GM18517 (cell line): ENCODE measurements at regions not wholly inside any gene's neighbourhood (a gene's known extent, or its start where the extent isn't known, plus 50 kb on each side); places are given as distances from the start of the nearest gene placed in this dataset.
"Not testable (repeated sequence)": the region's sequence is repeated elsewhere in the genome, so short reads cannot be mapped to it uniquely, and the experiment has no call there.

ENCODE experiments used
- ATAC-seq: cut with Tn5 transposase; IDR thresholded peaks from one replicate; pipeline ENCODE4 v1.9.1; 2021; ENCODE audit warnings: mild to moderate bottlenecking, moderate library complexity; ENCODE audit not compliant: unreplicated experiment

DNA sequence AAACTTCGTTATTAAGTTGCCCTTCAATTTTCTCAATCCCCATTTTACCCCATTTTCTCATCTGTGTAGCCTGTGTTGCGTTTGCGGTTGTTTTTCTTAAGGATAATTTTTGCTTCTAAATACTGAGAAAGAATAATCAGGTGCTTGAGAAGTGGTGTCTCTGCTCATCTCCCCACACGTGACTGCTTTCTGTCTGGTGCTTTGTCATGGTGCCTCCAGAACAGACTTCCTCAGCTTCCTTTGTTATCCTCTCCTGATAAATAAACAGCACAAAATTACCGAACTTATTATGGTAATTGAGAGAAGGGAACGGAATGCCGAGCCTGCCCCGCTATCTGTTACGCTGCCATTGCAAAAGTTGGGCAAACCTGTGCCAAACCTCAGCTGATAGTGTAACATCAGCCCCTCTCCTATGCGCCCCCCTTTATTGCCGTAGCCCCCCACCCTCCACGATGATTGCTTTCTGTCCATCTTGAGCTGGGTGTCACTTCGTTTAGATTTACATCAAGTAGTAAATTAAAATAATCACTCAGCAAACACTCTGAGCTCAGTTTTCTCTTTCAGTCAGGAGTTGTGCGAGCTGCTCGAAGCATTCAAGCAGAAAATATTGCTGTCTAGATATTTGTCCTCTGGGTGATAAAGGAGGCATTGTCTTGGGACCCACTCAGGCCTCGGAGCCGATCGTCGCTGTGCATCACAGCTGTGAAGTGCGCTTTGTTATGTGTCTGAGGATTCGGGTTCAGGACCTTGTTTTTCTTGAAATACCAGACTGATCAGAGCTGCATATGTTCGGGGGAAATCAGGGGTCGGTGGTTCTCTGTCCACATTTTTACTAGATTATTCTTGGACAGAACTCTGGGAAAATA is 1008.5 kb upstream of the FANCL start:
- ATAC-seq, result no peak

DNA sequence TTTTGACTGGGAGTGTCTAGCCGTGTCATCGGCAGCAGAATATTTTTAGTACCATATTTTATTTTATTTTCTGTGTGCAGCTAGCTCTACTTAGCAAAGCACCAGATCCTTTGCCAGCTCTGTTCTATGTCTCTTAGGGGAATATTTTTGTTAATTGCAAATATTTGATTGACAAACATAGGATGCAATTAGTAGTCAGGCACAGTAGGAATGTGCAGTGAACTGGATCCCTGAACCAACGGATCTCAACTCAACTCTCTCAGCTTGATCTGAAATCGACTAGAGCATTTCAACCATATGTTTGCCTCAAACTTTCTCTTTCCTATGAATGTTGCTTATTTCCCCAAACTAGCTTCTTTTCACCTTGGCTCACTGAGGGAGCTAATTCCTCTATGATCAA is 998.0 kb upstream of the FANCL start:
- no peak for ATAC-seq

DNA sequence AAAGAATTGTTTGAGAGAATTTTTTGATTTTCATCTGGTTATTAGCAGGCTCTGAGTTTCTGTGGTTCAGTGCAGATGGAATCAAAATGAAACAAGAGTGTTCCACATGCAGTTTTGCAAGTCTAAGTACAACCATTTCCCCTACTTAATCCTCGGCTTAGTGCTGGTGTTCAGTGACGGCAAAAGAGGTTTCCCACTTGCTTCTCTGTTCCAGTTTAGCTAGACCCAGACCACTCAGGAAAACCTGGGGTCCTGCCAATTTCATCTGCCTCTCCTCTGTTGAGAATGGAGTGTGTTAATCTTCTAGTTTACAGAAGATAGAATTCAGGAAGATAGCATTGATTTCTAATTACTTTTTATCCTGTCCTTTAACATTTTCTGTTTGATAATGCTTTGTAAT is 996.2 kb upstream of the FANCL start:
- ATAC-seq, result no peak

DNA sequence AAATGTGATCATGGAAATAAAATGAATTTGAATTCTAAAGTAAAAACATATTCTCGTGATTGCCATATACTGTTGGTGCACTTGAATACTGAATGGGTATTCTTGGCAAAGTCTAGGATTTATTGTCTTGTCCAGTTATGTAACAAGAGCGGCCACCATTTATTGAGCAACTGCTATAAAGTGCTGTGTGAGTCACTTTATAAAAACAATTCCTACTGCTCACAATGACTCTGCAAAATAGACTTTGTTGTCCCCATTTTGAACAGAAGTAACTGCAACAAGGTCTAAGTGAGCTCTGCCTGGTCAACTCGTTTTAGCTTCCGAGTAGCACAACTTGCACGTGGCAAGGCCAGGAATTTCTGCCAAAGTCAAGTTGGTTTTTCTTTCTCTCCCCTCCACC is 995.6 kb upstream of the FANCL start:
- no peak for ATAC-seq

DNA sequence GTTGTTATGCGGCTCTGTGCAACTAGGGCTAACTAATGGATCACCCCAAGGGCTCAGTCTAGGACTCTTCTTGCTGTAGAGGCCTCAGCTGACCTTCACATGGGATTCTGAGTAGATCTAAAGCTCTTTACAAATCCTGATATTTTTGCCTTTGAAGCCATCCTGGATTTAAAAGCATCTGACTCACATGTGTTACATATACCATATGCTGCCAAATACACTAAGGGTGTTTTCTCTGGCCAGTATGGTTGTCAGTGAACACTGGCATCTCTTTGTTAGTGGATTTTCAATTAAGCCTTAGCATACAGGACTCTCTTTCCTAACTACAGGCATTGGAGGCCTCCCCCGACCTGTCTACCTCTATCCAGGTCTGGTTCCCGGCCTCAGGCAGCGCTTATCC is 992.8 kb upstream of the FANCL start:
- ATAC-seq, result no peak

DNA sequence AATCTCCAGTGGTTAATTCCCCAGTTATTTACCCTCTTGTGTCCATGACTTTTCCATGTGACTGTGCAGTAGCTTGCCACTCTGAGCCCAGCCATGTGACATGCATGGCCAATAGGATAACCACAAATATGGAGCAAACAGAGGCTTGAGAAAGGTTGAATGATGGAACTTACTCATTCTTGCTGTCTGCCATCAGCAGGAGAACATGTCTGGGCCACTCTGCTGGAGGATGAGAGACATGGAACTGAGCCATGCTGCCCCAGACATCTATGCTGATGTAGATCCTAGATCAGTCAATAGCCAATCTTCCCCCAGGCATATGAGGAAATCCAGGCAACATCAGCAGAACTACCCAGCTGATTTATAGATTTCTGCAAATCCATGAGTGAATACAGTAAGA is 992.3 kb upstream of the FANCL start:
- ATAC-seq, result no peak

DNA sequence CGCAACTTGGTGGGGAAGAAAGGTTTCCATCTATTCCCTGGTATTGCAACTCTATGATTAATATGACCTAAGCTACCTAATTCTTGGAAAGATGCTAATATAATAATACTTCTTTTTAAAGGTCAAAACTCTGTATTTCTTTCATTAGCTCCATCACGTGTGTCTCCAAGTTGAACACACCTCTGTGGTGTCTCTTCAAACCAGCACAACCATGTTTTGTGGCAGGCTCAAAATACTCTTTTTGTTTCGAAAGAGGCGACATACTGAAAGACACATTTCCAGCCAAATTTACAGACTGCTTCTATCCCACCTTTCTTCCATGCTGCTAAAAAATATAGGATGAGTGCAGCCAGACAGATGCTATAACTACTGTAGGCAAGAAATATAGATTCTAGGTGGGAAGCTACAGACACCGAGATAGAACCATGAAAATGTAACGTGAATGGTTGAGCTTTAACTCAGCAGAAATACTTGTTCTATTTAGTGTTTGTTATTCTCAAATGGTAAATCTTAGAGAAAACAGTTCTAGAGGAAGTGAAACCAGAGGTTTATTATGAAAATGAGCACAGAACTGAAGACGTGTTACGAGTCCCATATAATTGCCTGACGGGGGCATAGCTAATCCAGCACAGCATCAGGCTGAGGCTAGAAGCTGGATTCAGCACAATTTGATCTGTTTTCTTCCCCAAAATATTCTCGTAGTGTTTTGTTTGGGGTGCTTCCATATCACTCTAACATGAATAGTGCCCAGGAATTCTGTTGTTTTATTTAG is 991.5 kb upstream of the FANCL start:
- peak; percentile 92 for ATAC-seq

DNA sequence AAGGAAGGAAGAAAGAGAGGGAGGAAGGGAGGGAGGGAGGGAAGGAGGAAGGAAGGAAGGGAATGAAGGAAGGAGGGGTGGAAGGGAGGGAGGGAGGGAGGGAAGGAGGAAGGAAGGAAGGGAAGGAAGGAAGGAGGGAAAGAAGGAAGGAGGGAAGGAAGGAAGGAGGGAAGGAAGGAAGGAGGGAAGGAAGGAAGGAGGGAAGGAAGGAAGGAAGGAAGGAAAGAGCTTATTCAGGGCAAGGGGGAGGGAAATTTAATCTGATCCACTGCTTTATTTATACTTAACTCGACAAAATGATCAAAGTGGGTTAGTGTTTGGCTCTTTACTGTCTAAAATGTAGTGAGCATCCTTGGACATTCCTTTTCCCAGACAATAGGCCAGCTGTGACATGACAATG is 985.2 kb upstream of the FANCL start:
- not testable (repeated sequence) for ATAC-seq

DNA sequence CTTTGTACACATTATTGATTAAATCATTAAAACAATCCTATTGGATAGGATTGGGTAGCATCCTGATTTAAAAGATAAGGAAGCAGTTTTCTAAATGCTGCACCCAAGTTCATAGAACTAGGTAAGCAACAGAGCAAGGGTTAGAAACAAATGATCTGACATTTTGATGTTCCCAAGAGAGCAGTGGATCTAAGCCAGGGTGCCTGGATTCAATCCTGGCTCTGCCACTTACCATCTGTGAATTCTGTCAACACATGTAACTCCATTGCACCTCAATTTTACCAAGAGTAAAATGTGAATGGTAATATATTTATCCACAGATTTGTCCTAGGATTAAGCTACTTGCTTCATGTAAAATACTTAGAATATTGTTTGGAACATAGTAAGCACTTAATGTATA is 982.6 kb upstream of the FANCL start:
- ATAC-seq, result no peak

DNA sequence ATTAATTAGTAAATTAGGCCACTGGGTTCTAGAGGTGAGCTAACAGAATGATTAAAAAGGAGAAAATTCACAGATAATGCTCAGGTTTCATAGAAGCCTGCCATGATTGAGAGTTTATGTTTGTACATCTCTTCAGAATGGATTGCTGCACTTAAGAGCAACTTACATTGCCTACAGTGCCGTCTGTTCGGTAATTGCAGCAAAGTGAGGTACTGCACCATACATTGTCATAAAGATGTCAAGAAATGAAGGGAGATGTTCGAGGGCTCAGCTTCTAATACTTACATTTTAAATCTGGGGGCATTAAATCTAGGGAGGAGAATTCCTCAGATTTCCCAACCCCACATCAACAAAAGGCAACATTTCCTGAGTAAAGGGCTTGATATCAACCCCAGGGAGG is 976.2 kb upstream of the FANCL start:
- ATAC-seq, result no peak

DNA sequence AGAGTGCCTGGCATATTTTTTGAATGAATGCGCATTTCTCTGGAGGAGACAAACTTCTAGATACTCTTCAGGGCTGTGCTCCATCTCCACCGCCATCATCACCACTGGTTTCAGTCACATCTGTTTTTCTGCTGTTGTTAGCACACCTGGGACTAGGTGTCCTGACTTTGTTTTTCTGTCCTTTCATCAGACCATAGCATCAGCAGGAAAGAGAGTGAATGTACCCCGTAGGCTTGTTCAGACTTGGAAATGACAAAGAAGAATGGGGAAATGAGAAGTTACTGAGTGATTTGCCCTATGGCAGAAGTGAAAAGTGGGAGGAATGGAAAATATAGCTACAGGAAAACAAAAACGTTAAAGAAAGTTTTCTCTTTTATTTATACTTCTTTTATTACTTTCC is 965.2 kb upstream of the FANCL start:
- no peak for ATAC-seq

DNA sequence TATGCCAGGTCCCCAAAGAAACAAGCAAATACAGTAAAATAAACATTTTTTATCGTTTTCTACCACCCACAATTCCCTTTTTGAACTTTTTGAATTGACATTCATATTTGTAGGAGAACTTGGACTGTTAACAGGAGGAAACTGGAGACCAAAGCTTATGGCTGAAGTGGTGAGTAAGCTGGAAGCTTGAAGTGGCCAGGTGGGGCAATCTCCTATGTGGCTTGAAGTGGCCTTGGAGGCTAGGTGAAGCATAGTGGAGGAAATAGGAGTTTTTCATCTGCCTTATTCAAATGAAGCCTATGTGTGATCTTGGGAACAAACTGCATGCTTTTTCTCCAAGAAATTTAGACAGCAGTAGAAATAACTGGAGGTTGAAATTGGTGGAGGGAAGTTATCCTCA is 962.9 kb upstream of the FANCL start:
- no peak for ATAC-seq

DNA sequence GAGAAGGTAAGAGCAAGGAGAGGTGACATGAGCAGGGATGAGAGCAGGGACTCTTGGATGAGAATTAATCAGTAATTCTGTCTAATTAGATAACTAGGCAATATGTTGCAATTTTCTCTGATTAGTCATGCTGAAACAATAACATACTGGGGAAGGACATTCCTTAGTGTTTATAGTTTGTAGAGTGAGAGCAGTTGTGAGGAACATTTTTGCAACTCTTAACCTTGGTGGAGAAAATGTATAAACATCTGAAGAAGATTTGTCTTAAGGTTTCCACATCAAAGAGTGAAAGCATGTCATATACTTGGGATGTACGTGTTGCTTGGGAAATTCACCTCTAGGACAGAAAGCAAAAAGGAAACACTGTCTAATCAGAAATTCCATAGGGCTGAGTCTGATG is 955.4 kb upstream of the FANCL start:
- no peak for ATAC-seq

DNA sequence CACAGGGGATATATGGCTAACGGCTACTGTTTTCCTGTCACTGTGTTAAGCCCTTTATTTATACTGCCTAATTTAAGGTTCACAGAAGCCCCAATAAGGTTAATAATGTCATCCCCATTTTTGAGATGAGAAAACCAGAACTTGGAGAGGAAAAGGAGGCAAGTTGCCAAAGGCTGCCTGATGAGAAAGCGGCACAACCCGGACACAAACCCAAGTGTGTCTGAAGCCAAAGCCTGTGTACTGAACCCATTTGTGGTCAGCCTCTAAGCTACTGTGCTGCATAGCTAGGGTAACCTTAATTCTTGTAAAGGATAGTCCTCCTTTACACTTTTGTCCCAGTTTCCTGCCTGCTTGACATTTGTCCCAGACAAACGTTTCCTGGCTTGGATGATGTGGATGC is 954.7 kb upstream of the FANCL start:
- ATAC-seq, result no peak

DNA sequence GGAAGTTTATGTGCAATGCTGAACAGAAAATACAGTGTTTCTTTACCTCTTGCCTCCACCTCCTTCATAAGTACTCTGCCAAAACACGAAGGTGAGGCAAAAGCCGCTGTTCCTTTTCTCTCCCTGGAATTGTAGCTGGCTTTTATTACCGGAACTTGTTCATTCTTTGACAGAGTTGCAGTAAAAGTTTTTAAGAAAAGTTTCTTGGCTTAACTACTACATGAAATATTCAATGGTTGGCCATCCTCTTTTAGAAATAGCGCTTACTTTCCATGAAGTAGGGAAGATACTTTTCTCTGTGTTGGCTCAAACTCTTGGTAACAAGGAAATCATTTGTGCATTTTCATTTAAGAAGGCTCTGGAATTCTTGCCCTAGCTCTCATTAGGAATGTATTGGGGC is 950.7 kb upstream of the FANCL start:
- no peak for ATAC-seq

DNA sequence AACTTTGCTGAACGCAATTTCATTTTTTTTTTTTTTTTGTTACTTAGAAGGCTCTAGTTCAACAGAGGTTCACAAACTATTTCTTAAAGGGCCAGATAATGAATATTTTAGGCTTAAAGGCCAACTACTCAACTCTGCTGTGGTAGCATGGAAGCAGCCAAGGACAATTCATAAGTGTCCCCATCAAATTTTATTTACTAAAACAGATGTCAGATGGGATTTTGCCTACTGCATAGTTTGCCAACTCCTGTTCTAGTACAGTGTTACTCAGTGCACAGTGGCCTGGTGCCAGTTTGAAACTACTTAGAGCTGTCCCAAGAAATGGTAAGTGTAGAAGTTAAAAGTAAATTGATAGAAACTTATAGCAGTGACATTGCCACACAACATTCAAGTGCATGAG is 949.4 kb upstream of the FANCL start:
- no peak for ATAC-seq

DNA sequence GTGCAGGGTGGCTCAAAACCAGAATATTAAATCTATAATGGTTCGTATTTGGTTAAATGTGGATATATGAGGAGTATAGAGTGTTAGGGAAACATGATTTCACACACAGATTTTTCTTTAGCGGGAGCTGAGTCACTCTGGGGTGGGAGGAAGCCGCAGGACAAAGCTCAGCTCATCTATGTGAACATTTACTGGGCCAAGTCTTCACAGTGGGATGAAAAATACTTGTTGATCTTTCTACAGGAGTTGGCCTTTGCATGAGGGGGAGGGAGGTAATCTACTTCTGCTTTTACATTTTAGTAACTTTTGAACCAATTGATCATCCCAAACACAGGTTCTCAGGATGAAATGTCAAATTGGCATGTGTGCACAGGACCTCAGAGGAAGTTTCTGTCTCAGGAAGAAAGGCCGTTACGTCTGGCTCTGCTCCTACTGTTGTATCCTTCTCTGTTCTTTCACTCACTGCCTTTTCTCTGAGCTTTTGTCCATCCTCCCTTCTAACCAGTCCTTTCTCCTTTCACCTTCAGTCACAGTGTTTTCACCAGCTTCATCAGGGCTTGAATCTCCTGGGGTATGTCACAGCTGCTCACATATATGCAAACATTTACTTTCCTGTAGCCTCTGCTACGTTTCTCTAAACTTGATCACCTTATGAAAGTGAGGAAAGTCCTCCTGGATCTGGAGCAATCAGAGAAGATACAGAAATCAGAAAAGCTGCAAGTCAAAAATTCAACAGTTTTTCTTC is 943.3 kb upstream of the FANCL start:
- ATAC-seq, result no peak

DNA sequence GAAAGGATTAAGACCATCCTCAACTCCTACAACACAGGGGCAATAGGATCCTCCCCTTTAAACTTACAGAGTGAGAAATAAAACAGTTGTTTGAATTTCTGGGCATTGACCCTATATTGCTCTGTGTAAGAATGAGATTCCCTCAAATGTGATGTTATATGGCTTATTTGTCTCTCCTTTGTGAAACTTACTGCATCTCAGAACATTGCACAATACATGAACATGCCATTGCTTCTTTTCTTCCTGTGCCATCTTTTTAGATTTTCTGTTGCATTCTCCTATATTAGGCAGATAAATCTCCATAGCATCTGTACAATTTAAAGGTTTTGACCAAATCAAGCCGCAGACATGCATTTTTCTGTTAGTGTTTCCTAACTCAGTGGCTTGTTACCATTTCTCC is 941.9 kb upstream of the FANCL start:
- no peak for ATAC-seq

DNA sequence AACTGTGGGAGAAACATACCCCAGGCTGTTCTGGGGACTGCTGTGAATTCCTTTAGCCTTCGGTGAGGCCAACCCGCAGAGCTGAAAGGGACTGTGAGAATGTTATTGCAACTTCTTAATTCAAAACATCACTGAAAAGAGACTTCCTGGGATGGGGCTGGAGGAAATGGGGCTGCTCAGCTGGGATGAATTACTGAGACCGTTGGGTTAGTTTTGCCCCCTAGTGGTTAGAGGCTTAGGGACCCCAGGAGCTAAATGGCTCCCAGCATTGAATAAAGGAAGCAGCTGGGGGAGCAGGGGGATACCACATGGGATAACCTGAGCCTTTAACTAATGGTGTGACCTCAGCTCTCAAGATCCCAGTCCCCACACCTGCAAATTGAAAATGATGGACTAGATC is 941.1 kb upstream of the FANCL start:
- ATAC-seq, result no peak

DNA sequence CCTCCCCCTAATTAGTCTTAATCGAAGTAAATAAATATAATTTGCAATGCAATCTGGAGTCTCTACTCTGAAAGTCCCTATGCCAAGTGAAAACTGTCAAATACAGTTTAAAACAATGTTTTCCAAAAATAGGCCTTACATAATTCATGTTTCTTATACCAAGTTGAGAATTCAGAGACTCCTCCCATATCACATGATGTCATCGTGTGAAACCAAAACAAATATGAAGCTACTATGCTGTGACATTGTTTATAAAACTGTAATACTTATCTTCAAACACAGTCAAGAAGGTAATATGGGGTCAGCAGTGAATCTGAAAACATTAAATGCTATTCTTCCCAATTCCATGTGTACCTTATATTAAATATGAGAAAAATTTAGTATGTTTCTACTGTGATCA is 940.2 kb upstream of the FANCL start:
- ATAC-seq, result no peak

DNA sequence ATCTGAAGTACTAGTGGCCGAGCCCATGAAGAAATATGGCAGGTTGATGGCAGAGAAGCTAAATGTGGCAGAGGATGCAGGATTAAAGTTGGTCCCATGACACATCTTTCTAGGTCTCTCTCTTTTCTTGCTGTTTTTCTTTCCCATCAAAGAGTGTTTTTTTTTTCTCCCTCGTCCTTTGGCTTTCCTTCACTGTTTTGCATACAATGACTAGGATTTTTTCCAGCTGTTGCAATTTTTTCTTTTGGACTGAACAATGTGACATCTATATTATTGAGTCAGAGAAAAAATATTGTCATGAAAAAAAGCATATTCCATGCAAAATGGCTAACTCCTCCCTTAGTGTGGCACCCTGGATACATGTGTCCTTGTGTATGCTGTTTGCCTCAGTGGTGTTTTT is 939.5 kb upstream of the FANCL start:
- no peak for ATAC-seq

DNA sequence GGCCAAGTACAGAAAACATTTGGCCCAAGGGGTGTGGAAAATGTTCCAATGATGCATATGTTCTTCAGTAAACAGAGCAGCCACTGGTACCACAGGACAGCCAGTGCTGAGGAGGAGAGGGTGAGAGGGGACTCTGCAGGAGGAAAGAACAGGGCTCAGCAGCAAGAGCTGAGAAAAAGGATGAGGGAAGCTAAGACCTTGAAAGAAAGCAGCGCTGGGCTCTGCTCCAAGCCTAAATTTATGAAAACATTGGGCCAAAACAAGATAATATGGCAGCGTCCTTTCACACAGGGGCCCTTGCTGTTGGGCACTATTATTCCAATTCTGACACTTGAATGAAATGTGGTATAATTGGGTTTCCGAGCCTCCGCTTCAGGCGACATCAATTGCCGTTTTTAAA is 939.0 kb upstream of the FANCL start:
- no peak for ATAC-seq
